Urothelium cell line (cell line): ENCODE measurements at regions not wholly inside any gene's neighbourhood (a gene's known extent, or its start where the extent isn't known, plus 50 kb on each side); places are given as distances from the start of the nearest gene placed in this dataset.
"Not testable (repeated sequence)": the region's sequence is repeated elsewhere in the genome, so short reads cannot be mapped to it uniquely, and the experiment has no call there.

Source experiments
- DNase-seq: peaks from one replicate; pipeline ENCODE4 v3.0.0; 2011; ENCODE audit warnings: low spot score, mixed read lengths
- FAIRE-seq: peaks from 2 replicates; lab custom pipeline; 2011; peaks lifted over from hg19 to GRCh38; lab: Jason Lieb, UNC

DNA sequence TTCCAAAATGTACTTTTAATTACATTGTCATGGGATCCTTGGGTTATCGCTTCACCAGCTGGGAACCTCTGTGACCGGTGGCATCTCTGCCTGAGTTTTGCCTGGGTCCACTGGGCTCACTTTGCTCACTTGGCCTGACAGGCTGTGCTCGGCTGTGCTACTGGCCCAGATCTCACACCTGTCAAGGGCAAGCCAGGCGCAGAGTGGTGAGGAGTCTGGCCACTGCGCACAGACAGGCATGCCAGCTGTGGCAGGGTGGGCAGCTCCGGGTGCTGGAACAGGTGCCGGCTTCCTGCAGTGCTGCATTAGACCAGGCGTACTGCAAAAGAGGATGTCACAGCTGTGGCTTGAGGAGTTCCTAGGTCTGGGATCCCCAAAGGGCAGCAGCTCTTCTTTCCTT is 489.8 kb downstream of the TENT5A start:
- no peak for DNase-seq
- FAIRE-seq, result no peak

DNA sequence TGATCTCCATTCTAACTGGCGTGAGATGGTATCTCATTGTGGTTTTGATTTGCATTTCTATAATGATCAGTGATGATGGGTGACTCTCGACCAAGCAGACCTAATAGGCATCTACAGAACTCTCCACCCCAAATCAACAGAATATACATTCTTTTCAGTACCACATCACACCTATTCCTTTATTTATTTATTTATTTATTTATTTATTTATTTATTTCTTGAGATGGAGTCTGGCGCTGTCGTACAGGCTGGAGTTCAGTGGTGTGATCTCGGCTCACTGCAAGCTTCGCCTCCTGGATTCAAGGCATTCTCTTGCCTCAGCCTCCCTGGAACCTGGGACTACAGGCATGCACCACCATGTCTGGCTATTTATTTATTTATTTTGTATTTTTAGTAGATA is 496.3 kb downstream of the TENT5A start:
- not testable (repeated sequence) for DNase-seq, FAIRE-seq

DNA sequence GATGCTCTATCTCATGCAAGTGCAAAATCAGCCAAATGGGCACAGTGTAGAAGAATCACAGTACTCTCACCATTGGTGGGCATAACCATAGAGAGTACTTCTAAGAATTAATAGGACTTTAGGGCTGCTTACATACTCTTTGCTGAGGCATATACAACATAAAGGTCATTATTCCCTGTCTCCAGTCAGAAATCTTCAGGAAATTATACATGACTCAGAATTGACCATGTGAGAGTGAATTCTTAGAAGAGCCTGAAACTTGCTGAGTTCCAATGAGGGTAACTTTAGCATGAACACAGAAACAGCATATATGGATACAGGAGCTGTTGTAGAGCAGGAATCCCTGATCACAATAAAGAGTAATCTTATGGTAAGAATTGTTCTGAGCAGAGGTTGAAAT is 498.7 kb downstream of the TENT5A start:
- FAIRE-seq (no peak), DNase-seq (no peak)

DNA sequence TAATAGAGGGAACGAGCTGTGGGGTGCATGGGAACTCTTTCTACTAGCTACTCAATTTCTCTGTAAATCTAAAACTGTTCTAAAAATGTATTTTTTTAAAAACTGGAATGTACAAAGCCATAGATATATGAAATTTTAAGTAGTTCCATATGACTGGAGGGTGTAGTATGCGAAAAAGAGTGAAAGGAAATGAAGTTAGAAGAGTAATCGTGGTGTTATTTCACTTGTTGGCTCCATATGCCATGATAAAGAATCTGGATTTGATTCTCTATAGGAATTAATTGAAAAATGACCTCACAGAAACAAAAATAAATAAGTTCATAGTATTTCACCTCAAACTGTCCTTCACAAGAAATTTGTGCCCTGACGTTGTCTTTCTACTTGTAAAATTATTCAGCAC is 500.2 kb downstream of the TENT5A start:
- DNase-seq, result no peak
- FAIRE-seq, result no peak

DNA sequence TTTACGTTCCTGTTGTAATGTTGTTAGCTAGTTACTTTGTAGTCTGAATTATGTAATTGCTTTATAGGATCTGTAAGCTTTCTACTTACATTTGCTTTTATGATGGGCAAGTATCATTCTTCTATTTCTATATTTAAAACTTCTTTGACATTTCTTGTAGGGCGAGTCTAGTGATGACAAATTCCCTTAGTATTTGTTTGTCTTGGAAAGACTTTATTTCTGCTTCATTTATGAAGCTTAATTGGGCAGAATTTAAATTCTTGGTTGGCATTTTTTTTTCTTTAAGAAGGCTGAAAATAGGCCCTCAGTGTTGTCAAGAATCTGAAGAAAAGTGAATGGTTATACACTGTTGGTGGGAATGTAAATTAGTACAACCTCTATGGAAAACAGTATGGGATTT is 506.3 kb downstream of the TENT5A start:
- DNase-seq (no peak), FAIRE-seq (no peak)

DNA sequence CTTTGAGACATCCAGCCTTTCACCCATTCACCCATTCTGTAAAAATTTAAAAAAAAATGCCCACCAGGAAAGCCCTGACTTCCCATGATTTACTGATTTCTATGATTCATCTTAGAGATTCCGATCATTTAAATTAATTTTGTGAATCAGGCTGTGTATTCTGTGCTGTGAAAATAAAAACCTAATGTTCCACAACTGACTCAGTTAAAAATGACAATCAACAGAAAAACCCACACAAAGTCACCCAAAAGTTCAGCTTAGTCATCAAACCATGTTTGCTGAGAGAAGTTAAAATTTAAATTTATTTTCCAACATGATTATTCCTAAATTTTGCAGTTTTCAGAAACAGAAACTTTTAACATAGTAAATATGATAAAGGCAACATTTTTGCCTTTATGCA is 509.9 kb downstream of the TENT5A start:
- DNase-seq (no peak), FAIRE-seq (no peak)

DNA sequence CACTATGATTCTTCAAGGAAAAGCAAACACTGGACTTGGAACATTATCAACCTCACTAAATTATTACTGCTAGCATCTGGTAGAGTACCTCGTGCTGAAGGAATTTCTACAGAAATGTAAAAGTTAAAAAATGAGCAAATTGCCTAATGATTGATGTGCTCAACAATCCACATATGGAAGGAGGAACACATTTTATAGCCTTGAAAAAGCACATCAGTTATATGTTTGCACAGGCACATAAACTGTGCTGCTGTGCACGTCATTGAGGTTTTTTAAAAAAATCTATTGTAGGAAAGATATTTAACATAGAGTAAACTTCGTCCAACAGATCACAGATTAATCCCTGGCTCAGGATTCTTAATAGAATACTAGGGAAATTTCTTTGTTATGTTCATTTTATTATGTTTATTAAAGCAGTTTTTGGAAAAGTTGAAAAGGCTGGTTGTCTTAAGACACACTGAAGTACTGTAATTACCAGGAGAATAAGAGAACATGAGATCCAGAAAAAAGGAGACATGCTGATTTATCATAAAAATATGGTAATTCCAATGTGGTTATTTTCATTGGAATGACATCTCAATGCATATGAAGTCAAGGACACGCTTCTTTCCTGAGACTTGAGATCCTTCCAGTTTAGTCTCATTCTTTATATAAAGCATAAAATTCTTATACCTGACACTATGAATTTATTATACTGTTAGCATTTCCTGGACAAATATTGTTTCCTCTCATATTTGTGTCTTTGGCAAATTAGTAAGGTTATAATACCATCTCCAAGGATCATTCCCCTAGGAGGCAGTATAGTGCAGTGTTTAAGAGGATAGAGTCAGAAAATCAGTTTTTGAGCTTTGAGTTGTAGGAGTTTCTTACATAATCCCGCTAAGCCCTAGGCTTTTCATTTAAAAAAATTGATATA is 511.1 kb downstream of the TENT5A start:
- DNase-seq, result peak; percentile 2
- no peak for FAIRE-seq

DNA sequence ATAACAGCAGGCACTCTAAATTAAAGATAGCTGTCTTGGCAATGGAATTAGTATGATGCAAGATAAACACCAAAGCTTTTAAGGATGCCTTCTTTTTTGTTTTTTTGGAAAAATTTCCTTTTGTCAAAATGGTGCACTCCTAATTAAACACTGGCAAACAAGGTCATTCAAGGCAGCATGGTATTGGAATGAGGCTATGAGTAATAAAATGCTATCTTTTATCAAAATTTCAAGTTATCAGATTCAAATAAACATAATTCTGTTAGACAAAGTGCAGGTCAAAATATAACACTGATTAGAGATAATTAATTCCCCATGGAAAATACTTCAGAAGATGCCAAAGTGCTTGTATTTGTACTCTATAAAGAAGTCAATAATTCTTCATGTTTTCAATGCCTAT is 514.1 kb downstream of the TENT5A start:
- FAIRE-seq, result no peak

DNA sequence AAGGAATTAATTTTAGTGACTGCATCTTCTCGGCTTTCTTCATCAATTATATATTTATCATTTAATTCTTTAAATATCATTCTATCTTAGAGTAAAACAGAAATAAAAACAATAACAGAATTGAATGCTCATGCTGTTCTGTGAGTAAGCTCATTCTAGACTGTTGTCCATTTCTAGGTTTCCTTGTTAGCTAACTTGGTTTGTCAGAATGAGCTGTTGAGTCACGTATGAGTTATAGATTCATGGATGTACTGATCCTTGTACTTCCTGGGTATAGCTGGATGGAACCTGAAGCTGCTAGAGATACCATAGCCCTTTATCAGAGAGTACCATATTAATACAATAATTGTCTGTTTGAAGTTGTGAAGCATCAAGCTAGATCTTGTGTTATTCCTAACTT is 515.3 kb downstream of the TENT5A start:
- DNase-seq, result no peak
- FAIRE-seq, result no peak

More for the DNA sequence above, 514.1 kb downstream of the TENT5A start:
- no peak for DNase-seq

DNA sequence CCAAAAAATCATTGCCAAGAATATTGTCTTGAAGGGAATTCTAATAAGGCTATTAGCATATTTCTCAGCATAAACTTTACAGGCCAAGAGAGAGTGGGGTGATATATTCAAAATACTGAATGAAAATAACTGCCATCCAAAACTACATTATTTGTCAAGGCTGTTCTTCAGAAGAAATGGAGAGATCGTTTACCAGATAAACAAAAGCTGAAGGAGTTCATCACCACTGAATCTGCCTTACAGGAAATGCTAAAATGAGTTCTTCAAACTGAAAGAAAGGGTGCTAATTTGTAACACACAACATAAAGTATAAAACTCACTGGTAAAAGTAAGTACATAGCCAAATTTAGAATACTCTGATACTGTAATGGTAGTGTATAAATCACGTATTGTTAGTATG is 517.0 kb downstream of the TENT5A start:
- DNase-seq (no peak), FAIRE-seq (no peak)

DNA sequence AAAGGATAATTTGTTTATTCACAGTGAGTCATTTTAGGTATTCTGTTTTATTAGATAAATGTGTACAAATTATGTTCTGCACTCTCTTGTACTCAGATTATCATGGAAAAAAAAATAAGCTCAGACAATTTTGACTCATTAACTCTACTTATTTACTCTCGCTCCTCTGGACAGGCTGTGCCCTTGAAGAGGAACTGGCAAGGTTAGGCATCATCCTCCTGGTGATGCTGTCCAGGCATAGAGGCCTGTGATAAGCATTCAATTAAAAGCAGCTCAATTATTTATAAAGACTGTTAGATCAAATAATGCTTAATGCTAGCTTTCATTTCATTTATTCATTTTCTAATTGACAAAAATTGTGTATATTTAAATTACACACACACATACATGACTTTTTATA is 518.5 kb downstream of the TENT5A start:
- FAIRE-seq (no peak), DNase-seq (no peak)

DNA sequence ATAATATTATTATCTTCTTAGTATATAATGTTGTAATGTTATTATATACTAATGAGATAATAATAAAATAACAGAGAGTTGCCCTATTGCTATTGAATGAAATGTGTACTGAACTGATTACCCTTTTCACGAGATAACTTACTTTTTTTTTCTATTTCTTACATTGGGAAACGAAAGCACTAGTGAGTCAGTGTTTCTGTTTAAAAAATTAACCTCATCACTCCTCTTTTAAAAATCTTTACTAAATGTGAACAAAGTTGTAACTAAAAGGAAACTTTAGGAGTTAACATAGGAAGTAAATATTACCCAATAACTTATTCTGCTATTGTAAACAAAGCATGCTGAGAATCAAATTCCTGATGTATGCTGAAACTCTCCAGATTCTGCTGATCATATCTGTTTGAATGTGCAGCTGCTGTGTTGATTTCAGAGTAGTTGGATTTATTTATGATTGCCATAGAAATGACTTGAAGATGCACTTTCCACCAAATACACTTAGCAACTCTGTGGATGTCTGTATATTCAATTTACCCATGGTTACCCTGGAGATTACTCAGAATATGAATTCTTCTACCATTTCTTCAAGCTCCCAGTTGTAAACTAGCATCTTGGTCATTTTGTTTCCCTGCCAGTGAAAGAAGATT is 523.4 kb downstream of the TENT5A start:
- FAIRE-seq (no peak), DNase-seq (no peak)

DNA sequence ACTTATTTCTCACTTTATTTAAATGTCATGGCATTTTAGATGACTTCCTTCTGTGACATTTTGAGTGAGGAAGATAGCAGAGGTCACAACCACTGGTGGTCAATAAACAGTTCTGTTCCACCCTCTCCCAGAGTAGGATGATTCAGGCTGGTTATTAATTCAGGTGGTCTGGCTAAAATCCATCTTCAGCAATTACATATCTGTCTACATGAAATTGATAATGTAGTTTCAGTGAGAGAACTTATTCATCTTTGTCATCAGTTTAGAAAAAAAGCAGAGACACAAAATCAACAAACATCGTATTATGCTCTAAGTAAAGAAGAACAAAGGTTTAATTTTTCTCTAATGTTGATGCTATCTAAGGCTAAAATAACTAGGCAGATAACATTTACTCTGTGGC is 525.5 kb downstream of the TENT5A start:
- no peak for FAIRE-seq

DNA sequence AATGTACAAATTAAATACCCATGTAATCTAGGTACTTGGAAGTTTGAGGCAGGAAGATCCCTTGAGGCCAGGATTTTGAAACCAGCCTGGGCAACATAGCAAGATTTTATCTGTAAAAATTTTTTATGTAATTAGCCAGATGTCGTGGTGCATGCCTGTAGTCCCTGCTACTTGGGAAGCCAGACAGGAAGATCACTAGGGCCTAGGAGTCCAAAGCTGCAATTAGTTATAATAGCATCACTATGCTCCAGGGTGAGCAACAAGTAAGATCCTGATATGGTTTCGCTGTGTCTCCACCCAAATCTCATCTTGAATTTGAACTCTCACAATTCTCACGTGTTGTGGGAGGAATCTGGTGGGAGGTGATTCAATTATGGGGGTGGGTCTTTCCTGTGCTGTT is 535.8 kb downstream of the TENT5A start:
- DNase-seq (no peak), FAIRE-seq (no peak)

More for the DNA sequence above, 525.5 kb downstream of the TENT5A start:
- no peak for DNase-seq

DNA sequence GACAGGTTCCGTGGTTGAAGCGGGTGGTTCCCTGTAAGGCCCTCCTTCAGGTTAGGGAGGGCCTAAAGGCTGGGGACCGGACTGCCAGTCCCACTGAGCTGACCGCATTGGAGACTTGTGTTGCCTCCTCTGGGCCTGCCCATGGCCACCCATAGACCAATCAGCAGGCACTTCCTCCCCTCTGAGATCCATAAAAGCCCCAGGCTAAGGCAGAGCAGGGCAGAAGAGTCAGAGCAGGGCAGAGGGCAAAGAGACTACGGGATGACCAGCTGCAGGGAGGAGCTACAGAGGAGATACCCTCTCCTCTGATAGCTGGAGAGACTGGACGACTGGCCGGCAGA is 537.4 kb downstream of the TENT5A start:
- FAIRE-seq (no peak), DNase-seq (no peak)

DNA sequence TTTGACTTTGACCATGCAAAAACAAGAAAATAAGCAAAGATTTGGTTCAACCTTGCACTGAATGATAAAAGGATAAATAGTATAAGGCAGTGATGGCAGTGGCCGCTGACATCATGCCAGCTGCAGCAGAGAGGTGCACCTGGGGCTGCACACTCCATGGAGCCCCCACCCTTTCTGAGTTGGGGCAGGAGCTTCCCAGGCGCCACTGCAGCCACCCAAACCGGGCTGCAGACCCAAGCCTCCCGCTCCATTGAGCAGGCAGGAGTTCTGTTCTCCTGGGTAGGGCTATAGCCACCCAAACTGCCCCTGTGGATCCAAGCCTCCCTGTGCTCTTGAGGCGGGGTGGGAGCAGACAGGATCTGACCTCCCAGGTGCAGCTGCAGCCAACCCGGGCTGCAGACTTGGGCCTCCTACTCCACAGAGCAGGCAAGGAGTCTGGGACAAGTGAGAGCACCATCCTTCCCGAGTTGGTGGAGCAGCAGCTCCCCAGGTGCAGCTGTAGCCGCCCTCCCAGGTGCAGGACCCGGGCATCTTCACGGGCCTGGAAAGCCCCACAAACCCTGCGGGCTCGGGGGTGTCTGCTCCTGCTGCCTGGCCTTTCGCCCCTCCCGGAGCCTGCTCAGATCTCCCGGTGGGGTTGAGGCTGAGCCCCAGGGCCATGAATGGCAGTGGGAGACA is 537.9 kb downstream of the TENT5A start:
- no peak for FAIRE-seq
- no peak for DNase-seq

DNA sequence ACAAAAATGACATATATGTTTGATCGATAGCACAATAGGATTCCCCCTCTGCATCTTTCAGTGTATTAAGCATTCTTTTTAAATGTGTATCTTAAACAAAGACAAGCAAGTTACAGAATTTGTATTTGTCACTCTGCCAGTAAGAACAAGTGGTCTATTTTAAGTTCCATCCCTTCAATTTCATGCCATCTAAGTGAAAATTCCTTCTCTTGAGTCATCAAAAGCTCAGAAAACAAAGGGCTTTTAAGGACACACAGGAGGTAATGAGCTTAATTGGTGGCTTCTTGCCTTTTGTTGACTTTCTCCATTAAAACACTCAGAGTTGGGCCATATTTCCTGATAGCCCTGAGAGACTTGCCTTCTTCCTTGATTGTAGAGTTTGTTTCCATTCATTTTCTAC is 547.8 kb downstream of the TENT5A start:
- FAIRE-seq, result no peak
- no peak for DNase-seq

DNA sequence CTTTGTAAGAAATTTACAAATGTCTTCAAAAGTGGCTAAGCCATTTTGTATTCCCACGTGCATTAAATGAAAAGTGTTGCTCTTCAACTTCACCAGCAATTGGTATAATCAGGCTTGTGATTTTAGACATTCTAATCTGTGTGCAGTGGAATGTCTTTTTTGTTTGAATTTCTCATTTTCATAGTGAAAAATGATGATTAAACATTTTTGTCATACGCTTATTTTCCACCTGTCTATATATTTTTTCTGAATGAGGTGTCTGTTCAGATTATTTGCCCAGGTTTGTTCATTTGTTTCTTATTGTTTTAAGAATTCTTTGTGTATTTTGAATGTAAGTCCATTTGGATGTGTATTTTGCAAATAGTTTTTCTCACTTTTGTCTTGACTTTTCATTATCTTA is 558.1 kb downstream of the TENT5A start:
- DNase-seq (no peak), FAIRE-seq (no peak)

DNA sequence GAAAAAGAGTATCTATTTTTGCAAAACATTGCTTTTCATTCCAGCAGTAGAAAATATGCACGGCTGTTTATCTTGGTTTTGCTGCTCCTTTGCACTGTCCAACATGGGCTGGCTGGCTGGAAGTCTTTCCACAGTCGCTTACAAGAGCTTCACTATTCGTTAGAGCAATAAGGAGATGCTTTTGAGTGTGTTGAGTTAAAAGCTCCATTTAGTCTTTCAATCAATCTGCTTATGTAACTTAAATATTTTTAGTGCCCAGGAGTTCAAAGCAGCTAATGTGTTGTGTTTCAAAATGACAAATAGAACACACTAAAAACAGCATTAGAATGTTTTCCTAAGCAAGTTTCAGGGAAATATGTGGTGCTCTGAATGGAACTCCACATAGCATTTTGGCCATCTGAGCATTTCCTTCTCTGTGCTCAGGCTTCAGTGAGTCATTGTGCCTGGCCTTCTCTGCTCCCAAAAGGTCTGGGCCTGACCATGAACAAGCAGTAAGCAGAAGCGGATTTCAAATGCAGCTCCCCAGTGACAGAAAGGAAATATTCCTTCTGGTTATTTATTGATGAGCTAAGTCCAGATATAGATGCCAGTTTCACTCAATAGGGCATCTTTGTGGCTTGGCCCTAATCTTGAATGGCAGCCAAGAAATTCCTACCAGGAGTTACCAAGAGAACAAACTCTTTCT is 580.3 kb downstream of the TENT5A start:
- DNase-seq (peak; percentile 3), FAIRE-seq (no peak)

DNA sequence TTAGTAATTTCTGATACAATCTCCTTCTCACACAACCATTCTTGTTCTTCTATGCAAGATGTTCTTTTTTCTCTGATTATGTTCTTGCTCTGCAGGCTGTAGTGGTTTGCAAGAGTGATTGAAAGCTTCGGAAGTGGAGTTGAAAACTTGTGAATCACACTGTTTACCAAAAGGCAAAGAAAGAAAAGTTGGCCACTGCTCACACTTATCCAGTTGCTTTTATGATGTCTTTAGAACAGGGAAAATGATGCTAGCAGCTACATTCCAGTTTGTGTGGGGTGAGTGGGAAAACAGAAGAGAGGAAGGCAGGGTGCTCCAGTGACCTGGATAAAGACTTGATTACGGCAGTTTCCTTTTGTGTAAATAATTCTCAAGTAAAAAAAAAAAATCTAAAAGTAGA is 583.3 kb downstream of the TENT5A start:
- FAIRE-seq (no peak), DNase-seq (no peak)

DNA sequence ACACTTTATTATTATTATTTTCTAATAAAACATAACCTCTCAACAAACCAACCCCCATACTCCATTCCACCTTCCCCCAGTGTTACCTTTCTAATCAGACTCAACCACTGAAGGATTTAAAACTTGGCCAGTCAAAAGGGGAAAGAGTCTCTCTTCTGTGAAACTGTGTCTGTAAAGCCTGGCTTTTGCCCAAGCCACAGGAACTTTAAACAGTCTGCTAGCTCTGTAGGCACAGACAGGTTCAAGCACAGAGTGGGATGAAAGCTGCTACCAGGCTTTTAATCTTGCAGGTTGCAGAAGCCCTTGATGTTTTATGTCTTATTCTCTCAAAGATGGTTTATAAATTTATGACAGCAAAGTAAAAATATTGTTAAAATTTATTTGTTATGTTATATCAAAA is 585.7 kb downstream of the TENT5A start:
- DNase-seq, result peak; percentile 14

More for the DNA sequence above, 585.7 kb downstream of the TENT5A start:
- no peak for FAIRE-seq
